Common myeloid progenitor, CD34-positive (primary cell): ENCODE measurements at regions not wholly inside any gene's neighbourhood (a gene's known extent, or its start where the extent isn't known, plus 50 kb on each side); places are given as distances from the start of the nearest gene placed in this dataset.

Experiments used
- CTCF ChIA-PET: fragments of 350-600 bp; sonication (Branson Sonifier 250); formaldehyde crosslinking; loops from one replicate; lab custom pipeline; 2021; ENCODE audit warnings: antibody characterized with exemption; lab: Charles Lee
- POLR2A ChIA-PET: fragments of 350-600 bp; sonication (Branson Sonifier 250); formaldehyde crosslinking; loops from one replicate; lab custom pipeline; 2021; ENCODE audit warnings: antibody characterized with exemption; lab: Charles Lee
- DNase-seq, 3 donors: peaks; one replicate each; pipeline versions ENCODE4 v3.0.0 to v3.0.0-alpha.2; 2013
- H3K27ac ChIP-seq, 2 experiments: 1 replicate in 1 of 2; 2 replicates in 1 of 2; pipeline ENCODE4 v1.7.0; 2013; ENCODE audit warnings: inconsistent platforms in 2 of 2, low read length in 2 of 2, mild to moderate bottlenecking in 2 of 2, low read depth in 1 of 2, moderate library complexity in 1 of 2; ENCODE audit not compliant: severe bottlenecking in 2 of 2, insufficient read depth in 1 of 2, poor library complexity in 1 of 2
- H3K27me3 ChIP-seq, 5 experiments: replicated peaks in 2 of 5; 1 replicate in 3 of 5; 2 replicates in 2 of 5; pipeline versions ENCODE4 v1.6.1 to v1.7.0; 2013; ENCODE audit warnings: low read length in 4 of 5, mild to moderate bottlenecking in 2 of 5, moderate library complexity in 2 of 5, inconsistent platforms in 1 of 5; ENCODE audit not compliant: insufficient read depth in 5 of 5, control insufficient read depth in 4 of 5
- H3K36me3 ChIP-seq, 4 experiments: 1 replicate in 2 of 4; 2 replicates in 2 of 4; pipeline versions ENCODE4 v1.6.1 to v1.7.0; 2013; ENCODE audit warnings: low read length in 3 of 4, control low read depth in 1 of 4, mild to moderate bottlenecking in 1 of 4; ENCODE audit not compliant: control insufficient read depth in 4 of 4, insufficient read depth in 4 of 4
- H3K4me1 ChIP-seq, 4 experiments: 1 replicate in 3 of 4; 2 replicates in 1 of 4; pipeline versions ENCODE4 v1.6.1 to v1.7.1; 2013; ENCODE audit warnings: low read length in 3 of 4, mild to moderate bottlenecking in 3 of 4, control low read depth in 1 of 4, inconsistent platforms in 1 of 4, moderate library complexity in 1 of 4; ENCODE audit not compliant: control insufficient read depth in 4 of 4, insufficient read depth in 4 of 4; ENCODE audit errors: control extremely low read depth in 1 of 4
- H3K4me3 ChIP-seq, 7 experiments: 1 replicate in 4 of 7; 2 replicates in 3 of 7; pipeline versions ENCODE4 v1.5.1 to v1.7.0; 2013; ENCODE audit warnings: mild to moderate bottlenecking in 7 of 7, low read length in 6 of 7, moderate library complexity in 6 of 7, inconsistent platforms in 2 of 7, low read depth in 2 of 7, control low read depth in 1 of 7; ENCODE audit not compliant: insufficient read depth in 4 of 7, control insufficient read depth in 1 of 7; ENCODE audit errors: extremely low read depth in 1 of 7
- H3K9me3 ChIP-seq, 5 experiments: 1 replicate in 4 of 5; 2 replicates in 1 of 5; pipeline versions ENCODE4 v1.6.1 to v1.7.1; 2013; ENCODE audit warnings: low read length in 4 of 5, mild to moderate bottlenecking in 2 of 5, inconsistent platforms in 1 of 5, low read depth in 1 of 5, moderate library complexity in 1 of 5; ENCODE audit not compliant: control insufficient read depth in 4 of 5, insufficient read depth in 2 of 5; ENCODE audit errors: control extremely low read depth in 1 of 5
- WGBS: methylation state at CpG from one replicate; pipeline ENCODE4 v1.1.5; 2013; ENCODE audit not compliant: insufficient coverage; 5-methylcytosine and 5-hydroxymethylcytosine counted together

- WGBS, result 50% methylated on average over 2 of the region's 2 CpGs
- ChIA-PET CTCF (no interaction called here), POLR2A (no interaction called here)
- Histone ChIP-seq H3K36me3 (no peaks in the 10 kb centered on the region), H3K4me1 (no peaks in the 10 kb centered on the region), H3K27ac (no peak overlapping the region), H3K4me3 (no peak overlapping the region), H3K27me3 (no peaks in the 10 kb centered on the region), H3K9me3 (no peaks in the 10 kb centered on the region)
- DNase-seq, result no peak
Measured at GRCh38 chr14:44699391-44699790, 192.3 kb upstream of the FSCB start.

DNA sequence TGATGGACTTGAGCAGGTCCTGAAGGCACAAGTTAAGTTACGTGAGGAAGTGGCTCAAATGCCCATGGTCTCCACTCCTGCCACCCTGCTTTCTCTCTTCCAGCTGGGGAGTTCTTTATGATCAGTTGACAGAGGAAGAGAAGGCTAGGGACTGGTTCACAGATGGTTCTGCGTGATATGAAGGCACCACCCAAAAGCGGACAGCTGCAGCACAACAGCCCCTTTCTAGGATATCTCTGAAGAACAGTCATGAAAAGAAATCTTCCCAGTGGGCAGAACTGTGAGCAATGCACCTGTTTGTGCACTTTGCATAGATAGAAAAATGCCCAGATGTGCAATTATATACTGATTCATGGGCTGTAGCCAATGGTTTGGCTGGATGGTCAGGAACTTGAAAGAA lies 162.4 kb upstream of the FSCB start:
- ChIA-PET CTCF (no interaction called here), POLR2A (no interaction called here)
- 92% methylated on average over 2 of the region's 3 CpGs for WGBS
- Histone ChIP-seq H3K4me1 (no peaks in the 10 kb centered on the region), H3K4me3 (no peak overlapping the region), H3K27me3 (no peaks in the 10 kb centered on the region), H3K36me3 (no peaks in the 10 kb centered on the region), H3K27ac (no peak overlapping the region), H3K9me3 (peaks cover 0 to 8% (median 0%) of the 10 kb centered on the region in 5 experiments)
- DNase-seq, result peak in 2 of 3 donors; percentile 4 to 34

- Histone ChIP-seq H3K4me3 (no peak overlapping the region), H3K27ac (no peak overlapping the region), H3K27me3 (no peaks in the 10 kb centered on the region), H3K4me1 (peaks cover 0 to 22% (median 0%) of the 10 kb centered on the region in 4 experiments), H3K9me3 (no peaks in the 10 kb centered on the region), H3K36me3 (no peaks in the 10 kb centered on the region)
- CTCF ChIA-PET, result interaction anchor here (0.6 kb wide), 1 partner anchor 182 kb away, joined by 4 read pairs; no protein-coding TSS in a partner anchor
- POLR2A ChIA-PET, result no interaction called here
- no CpG with 5 or more reads among the region's 1 CpG for WGBS
- DNase-seq, result peak in 1 of 3 donors; percentile 17
Measured at GRCh38 chr14:44663136-44663535, 156.1 kb upstream of the FSCB start.

DNA sequence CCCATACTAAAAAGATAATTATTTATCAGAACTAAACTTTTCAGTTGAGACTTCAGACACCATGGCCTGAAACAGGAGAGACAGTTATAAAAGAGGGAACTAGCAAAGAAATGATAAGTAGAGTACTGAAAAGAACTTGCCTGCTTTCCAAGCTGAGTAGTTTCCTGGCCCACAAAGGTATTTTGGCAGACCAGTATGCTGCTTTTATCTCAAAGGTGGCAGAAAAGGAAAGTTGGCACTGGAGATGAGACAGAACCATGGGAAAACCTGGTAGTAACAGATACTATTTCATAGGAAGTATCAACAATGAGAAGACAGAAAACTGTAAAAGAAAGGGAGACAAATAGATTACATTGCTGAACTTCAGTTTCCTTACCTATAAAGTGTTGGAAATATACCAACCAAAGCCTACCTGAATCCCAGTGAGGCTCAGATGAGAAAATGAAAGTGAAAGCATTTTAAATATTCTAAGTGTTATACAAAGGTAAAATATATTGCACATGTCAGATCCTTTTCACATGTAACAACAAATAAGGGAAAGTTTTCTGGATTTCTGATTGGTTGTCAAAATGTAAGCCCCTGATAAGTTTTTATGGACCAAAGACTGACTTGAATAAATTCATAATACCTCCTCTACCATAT lies 155.3 kb upstream of the FSCB start:
- Histone ChIP-seq H3K9me3 (no peaks in the 10 kb centered on the region), H3K4me1 (peaks cover 0 to 22% (median 0%) of the 10 kb centered on the region in 4 experiments), H3K4me3 (no peak overlapping the region), H3K27ac (no peak overlapping the region), H3K27me3 (no peaks in the 10 kb centered on the region), H3K36me3 (no peaks in the 10 kb centered on the region)
- DNase-seq, result peak in 1 of 3 donors; percentile 9
- ChIA-PET POLR2A (no interaction called here), CTCF (no interaction called here)

- no peak overlapping the region for H3K27ac ChIP-seq
- no peak for DNase-seq
- no peaks in the 10 kb centered on the region for H3K36me3 ChIP-seq
- CTCF ChIA-PET, result no interaction called here
- peaks cover 0 to 13% (median 0%) of the 10 kb centered on the region in 4 experiments for H3K4me1 ChIP-seq
- no peak overlapping the region for H3K4me3 ChIP-seq
- WGBS, result 100% methylated on average over 1 of the region's 1 CpG
- H3K27me3 ChIP-seq, result no peaks in the 10 kb centered on the region
- no peaks in the 10 kb centered on the region for H3K9me3 ChIP-seq
- POLR2A ChIA-PET, result no interaction called here
Measured at GRCh38 chr14:44658389-44658696, 151.3 kb upstream of the FSCB start.

DNA sequence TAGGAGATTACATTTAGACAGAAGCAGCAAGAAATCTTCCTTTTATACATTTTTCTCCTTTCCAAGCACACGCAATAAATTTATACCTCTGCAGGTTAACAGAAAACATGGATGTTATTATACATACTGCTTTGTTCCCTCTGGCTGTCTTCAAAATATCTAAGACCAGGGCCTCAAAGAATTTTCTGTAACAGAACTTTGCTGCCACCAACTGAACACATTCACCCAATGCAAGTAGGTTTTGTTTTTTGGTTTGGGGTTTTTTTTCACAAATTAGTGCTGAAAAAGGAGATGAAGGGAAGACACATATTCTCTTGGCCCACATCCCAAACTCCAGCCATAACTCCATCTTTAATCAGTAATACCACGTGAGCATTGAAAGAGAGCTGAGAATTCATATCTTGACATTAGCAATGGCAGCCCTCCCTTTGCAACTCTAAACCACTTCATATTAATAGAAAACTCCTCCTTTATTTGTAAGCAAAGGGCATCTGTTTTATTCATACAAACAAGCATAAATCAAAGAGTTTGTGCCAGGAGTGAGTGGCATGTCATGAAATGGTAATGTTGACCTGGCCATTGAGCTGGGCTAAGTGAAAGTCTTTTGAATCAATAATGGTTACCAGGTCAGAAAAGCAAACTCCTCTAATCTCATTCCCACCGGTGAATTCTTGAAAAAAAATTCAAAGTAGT lies 150.8 kb upstream of the FSCB start:
- peaks cover 0 to 8% (median 0%) of the 10 kb centered on the region in 4 experiments for H3K4me1 ChIP-seq
- H3K4me3 ChIP-seq, result no peak overlapping the region
- 92% methylated on average over 2 of the region's 3 CpGs for WGBS
- ChIA-PET POLR2A (no interaction called here), CTCF (no interaction called here)
- DNase-seq, result peak in 1 of 3 donors; percentile 3
- H3K27ac ChIP-seq, result no peak overlapping the region
- H3K27me3 ChIP-seq, result no peaks in the 10 kb centered on the region
- H3K36me3 ChIP-seq, result no peaks in the 10 kb centered on the region
- no peaks in the 10 kb centered on the region for H3K9me3 ChIP-seq

- H3K4me1 ChIP-seq, result peaks cover 0 to 2% (median 0%) of the 10 kb centered on the region in 4 experiments
- POLR2A ChIA-PET, result no interaction called here
- DNase-seq, result no peak
- CTCF ChIA-PET, result no interaction called here
- no peak overlapping the region for H3K4me3 ChIP-seq
- H3K9me3 ChIP-seq, result no peaks in the 10 kb centered on the region
- H3K36me3 ChIP-seq, result no peaks in the 10 kb centered on the region
- no peak overlapping the region for H3K27ac ChIP-seq
- H3K27me3 ChIP-seq, result no peaks in the 10 kb centered on the region
Measured at GRCh38 chr14:44657203-44657602, 150.1 kb upstream of the FSCB start.
